A673 (cell line): ENCODE measurements at regions not wholly inside any gene's neighbourhood (a gene's known extent, or its start where the extent isn't known, plus 50 kb on each side); places are given as distances from the start of the nearest gene placed in this dataset.

ENCODE experiments used
- BruUV-seq: library from RNA; stranded (reverse); fragments of 400-500 nt; replicated peaks from 2 replicates; lab custom pipeline; 2021; lab: Mats Ljungman, UMichigan
- CTCF ChIA-PET: fragments of 300-600 bp; sonication (Branson Sonifier 250); formaldehyde crosslinking; loops from one replicate; lab custom pipeline; 2022; ENCODE audit warnings: antibody characterized with exemption; lab: Charles Lee
- POLR2A ChIA-PET: fragments of 300-600 bp; sonication (Branson Sonifier 250); formaldehyde crosslinking; loops from one replicate; lab custom pipeline; 2022; ENCODE audit warnings: antibody characterized with exemption; ENCODE audit not compliant: low non-redundant PET; lab: Charles Lee
- DNase-seq: peaks from one replicate; pipeline ENCODE4 v3.0.0-alpha.2; 2015; ENCODE audit warnings: low spot score
- H3K27ac ChIP-seq: fragments of 200-600 bp; sonication (generic); 2 replicates; pipeline ENCODE4 v1.5.1; 2016; ENCODE audit warnings: mixed run types, low read depth, mild to moderate bottlenecking, mixed read lengths, antibody characterized with exemption, low read length; ENCODE audit not compliant: poor library complexity, severe bottlenecking
- H3K27me3 ChIP-seq: fragments of 200-600 bp; sonication (generic); replicated peaks from 2 replicates; pipeline ENCODE4 v1.6.1; 2017; ENCODE audit warnings: mixed run types, low read depth, mild to moderate bottlenecking, mixed read lengths, antibody characterized with exemption, low read length; ENCODE audit not compliant: insufficient read depth, poor library complexity
- H3K36me3 ChIP-seq: fragments of 200-600 bp; sonication (generic); 2 replicates; pipeline ENCODE4 v1.6.1; 2016; ENCODE audit warnings: mixed run types, mild to moderate bottlenecking, mixed read lengths, antibody characterized with exemption, low read length; ENCODE audit not compliant: insufficient read depth, poor library complexity, severe bottlenecking
- H3K4me1 ChIP-seq: fragments of 200-600 bp; sonication (generic); 2 replicates; pipeline ENCODE4 v1.6.1; 2017; ENCODE audit warnings: mixed run types, mild to moderate bottlenecking, mixed read lengths, antibody characterized with exemption, low read length; ENCODE audit not compliant: insufficient read depth, poor library complexity, severe bottlenecking
- H3K4me3 ChIP-seq: fragments of 200-600 bp; sonication (generic); 2 replicates; pipeline ENCODE4 v1.5.1; 2016; ENCODE audit warnings: low read depth, mixed run types, mild to moderate bottlenecking, mixed read lengths, low read length; ENCODE audit not compliant: poor library complexity, severe bottlenecking
- H3K9me3 ChIP-seq: fragments of 200-600 bp; sonication (generic); 2 replicates; pipeline ENCODE4 v1.6.1; 2016; ENCODE audit warnings: mixed run types, low read depth, mild to moderate bottlenecking, mixed read lengths, antibody characterized with exemption, low read length; ENCODE audit not compliant: poor library complexity, severe bottlenecking
- EZH2 ChIP-seq: fragments of 200-600 bp; sonication (generic); IDR thresholded peaks from 2 replicates; pipeline ENCODE4 v1.6.1; 2017; ENCODE audit warnings: borderline replicate concordance, low read depth, mild to moderate bottlenecking, mixed read lengths, antibody characterized with exemption, low read length; ENCODE audit not compliant: poor library complexity, severe bottlenecking
- intact Hi-C: fragments of 100-400 bp; cut with micrococcal nuclease; formaldehyde crosslinking; loops from one replicate; pipeline ENCODE4 v1.10.0; 2022; ENCODE audit not compliant: unreplicated experiment
- TF ChIP-seq, protein P1 (sequence below): fragments of 300-800, 200-600 bp; sonication (generic); conservative IDR thresholded peaks from 2 replicates; pipeline ENCODE4 v1.5.1; 2017; ENCODE audit warnings: low read depth, mild to moderate bottlenecking, antibody characterized with exemption, low read length, moderate library complexity, mixed read lengths

DNA sequence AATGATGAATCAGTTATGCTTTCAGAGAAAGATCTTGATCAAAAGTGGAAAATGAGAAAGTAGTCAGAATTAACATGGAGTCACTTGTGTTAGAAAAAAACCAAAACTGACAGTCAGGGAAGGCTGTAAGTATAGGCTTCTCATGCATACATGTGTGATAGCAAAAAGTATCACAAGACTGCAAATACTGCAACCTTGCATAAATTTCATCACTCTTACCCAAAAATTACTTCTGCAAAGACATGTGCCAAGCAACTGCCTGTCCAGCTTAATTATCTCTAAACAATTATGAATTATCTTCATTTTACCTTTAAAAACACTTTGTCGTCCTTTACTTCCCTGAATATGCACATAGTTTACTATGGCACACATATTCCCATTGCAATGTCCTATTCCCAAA is 2466.4 kb upstream of the PCDH20 start:
- Histone ChIP-seq H3K9me3 (peaks cover 5% of the 10 kb centered on the region), H3K27ac (no peak overlapping the region), H3K36me3 (no peaks in the 10 kb centered on the region), H3K27me3 (no peaks in the 10 kb centered on the region), H3K4me1 (no peaks in the 10 kb centered on the region), H3K4me3 (no peak overlapping the region)
- POLR2A ChIA-PET, result no interaction called here
- intact Hi-C loops, result no loop called here
- no peak for TF ChIP-seq EZH2
- TF ChIP-seq, protein P1, sequence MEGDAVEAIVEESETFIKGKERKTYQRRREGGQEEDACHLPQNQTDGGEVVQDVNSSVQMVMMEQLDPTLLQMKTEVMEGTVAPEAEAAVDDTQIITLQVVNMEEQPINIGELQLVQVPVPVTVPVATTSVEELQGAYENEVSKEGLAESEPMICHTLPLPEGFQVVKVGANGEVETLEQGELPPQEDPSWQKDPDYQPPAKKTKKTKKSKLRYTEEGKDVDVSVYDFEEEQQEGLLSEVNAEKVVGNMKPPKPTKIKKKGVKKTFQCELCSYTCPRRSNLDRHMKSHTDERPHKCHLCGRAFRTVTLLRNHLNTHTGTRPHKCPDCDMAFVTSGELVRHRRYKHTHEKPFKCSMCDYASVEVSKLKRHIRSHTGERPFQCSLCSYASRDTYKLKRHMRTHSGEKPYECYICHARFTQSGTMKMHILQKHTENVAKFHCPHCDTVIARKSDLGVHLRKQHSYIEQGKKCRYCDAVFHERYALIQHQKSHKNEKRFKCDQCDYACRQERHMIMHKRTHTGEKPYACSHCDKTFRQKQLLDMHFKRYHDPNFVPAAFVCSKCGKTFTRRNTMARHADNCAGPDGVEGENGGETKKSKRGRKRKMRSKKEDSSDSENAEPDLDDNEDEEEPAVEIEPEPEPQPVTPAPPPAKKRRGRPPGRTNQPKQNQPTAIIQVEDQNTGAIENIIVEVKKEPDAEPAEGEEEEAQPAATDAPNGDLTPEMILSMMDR, result no peak
- no peak for DNase-seq
- CTCF ChIA-PET, result no interaction called here
- BruUV-seq, result no TSS peak

DNA sequence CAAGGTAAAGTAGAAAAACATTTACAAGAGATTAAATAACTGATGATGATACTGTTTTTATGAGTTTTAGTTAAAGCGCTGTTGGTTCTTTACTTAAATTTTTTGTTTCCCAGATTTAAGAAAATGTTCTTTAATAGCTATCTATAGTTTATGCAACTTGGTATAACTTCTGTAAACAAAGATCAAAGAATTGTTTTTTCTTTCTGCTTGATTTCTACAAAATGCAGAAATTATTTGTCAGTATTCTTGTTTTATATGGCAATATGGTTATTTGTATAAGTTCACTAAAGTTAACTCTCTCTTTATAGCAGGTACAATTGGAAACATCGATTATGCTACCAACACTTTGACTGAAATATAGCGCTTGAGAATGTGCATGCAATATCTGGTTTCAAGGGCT is 2465.1 kb upstream of the PCDH20 start:
- ChIA-PET POLR2A (no interaction called here), CTCF (no interaction called here)
- no peak overlapping the region for H3K4me3 ChIP-seq
- H3K36me3 ChIP-seq, result no peaks in the 10 kb centered on the region
- BruUV-seq, result no TSS peak
- no peak for DNase-seq
- TF ChIP-seq, protein P1, result no peak
- no peak for TF ChIP-seq EZH2
- intact Hi-C loops, result no loop called here
- no peak overlapping the region for H3K27ac ChIP-seq
- H3K4me1 ChIP-seq, result no peaks in the 10 kb centered on the region
- H3K27me3 ChIP-seq, result no peaks in the 10 kb centered on the region
- peaks cover 5% of the 10 kb centered on the region for H3K9me3 ChIP-seq

DNA sequence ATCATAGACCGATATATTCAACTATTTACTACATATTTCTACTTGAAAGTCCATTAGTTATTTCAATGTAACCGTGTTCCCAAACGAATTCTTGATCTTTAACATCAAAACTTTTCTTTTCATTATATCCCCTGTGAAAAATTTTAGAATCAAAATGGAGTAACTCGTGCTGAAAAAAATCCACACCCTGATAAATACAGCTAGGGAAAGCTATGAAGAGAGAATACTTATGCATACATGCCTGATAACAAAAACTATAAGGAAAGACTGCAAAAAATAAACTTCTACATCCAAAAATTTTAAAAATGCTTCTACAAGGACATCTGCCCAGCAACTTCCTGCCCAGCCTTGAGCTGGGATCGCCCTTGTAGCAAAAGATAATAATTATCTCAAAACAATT is 2458.3 kb upstream of the PCDH20 start:
- ChIA-PET POLR2A (no interaction called here), CTCF (no interaction called here)
- Histone ChIP-seq H3K27me3 (no peaks in the 10 kb centered on the region), H3K9me3 (no peaks in the 10 kb centered on the region), H3K4me1 (no peaks in the 10 kb centered on the region), H3K27ac (no peak overlapping the region), H3K36me3 (no peaks in the 10 kb centered on the region), H3K4me3 (no peak overlapping the region)
- BruUV-seq, result no TSS peak
- DNase-seq, result no peak
- intact Hi-C loops, result no loop called here
- no peak for TF ChIP-seq EZH2
- TF ChIP-seq, protein P1, result no peak
